Lower leg skin (tissue), 3 donors: ENCODE measurements at regions not wholly inside any gene's neighbourhood (a gene's known extent, or its start where the extent isn't known, plus 50 kb on each side); places are given as distances from the start of the nearest gene placed in this dataset.

Experiments used
- CTCF ChIP-seq, 3 donors: fragments of 450-650 bp; IDR thresholded peaks; one replicate each; pipeline ENCODE4 v1.5.1; 2016; ENCODE audit warnings: antibody characterized with exemption in 3 of 3, mild to moderate bottlenecking in 3 of 3, moderate library complexity in 2 of 3
- POLR2A ChIP-seq, 2 donors: fragments of 450-650 bp; IDR thresholded peaks; one replicate each; pipeline ENCODE4 v1.6.1; 2016 to 2017; ENCODE audit warnings: antibody characterized with exemption in 2 of 2, mild to moderate bottlenecking in 1 of 2, moderate library complexity in 1 of 2

- TF ChIP-seq CTCF (IDR thresholded peaks at IDR 0.05) (no peak), POLR2A (IDR thresholded peaks at IDR 0.05) (no peak)
Observed at GRCh38 chr2:77633601-77634000, 111.4 kb upstream of the LRRTM4 start.
